K562 (cell line): ENCODE measurements at regions not wholly inside any gene's neighbourhood (a gene's known extent, or its start where the extent isn't known, plus 50 kb on each side); places are given as distances from the start of the nearest gene placed in this dataset.

ENCODE experiments used
- ATAC-seq: fragments of 200-7000 bp; cut with Tn5 transposase; 3 replicates; pipeline ENCODE4 v1.9.1; 2020; ENCODE audit warnings: moderate library complexity
- BruUV-seq: library from RNA; stranded (reverse); fragments of 400-500 nt; replicated peaks from 2 replicates; lab custom pipeline; 2021; lab: Mats Ljungman, UMichigan
- CTCF ChIA-PET: fragments of 300-600 bp; formaldehyde crosslinking; extraction: SDS; loops from one replicate; lab custom pipeline; 2021; ENCODE audit warnings: low intra/inter-chr PET ratio; lab: Yijun Ruan, JAX
- POLR2A ChIA-PET: fragments of 300-600, 350-650 bp; sonication (Branson Sonifier 250); formaldehyde crosslinking; extraction: SDS; loops from one replicate; lab custom pipeline; 2021; ENCODE audit warnings: antibody characterized with exemption, inconsistent platforms; lab: Yijun Ruan, JAX
- DNase-seq, 4 experiments: peaks; one replicate each; pipeline versions ENCODE4 v3.0.0 to v3.0.0-alpha.2; 2011 to 2018; ENCODE audit warnings: low spot score in 3 of 4, mixed read lengths in 3 of 4; ENCODE audit errors: extremely low read depth in 1 of 4
- FAIRE-seq: peaks from 2 replicates; lab custom pipeline; 2011; peaks lifted over from hg19 to GRCh38; lab: Jason Lieb, UNC
- H2AFZ ChIP-seq: 2 replicates; pipeline ENCODE4 v1.6.0; 2011; ENCODE audit warnings: low read depth, low read length, control low read depth, inconsistent platforms
- H3K27ac ChIP-seq: fragments of 200-600 bp; 3 replicates; pipeline ENCODE4 v1.8.0; 2011; ENCODE audit warnings: low read depth, mild to moderate bottlenecking, control low read depth, inconsistent platforms, low read length, moderate library complexity, mixed read lengths; ENCODE audit errors: extremely low read depth
- H3K27me3 ChIP-seq, 2 experiments: fragments of 300-600 bp in 1 of 2; 2 replicates in 1 of 2; 3 replicates in 1 of 2; pipeline versions ENCODE4 v1.6.0 to v1.8.0; 2011; ENCODE audit warnings: inconsistent platforms in 2 of 2, low read length in 2 of 2, mild to moderate bottlenecking in 1 of 2, mixed read lengths in 1 of 2, moderate library complexity in 1 of 2; ENCODE audit not compliant: control insufficient read depth in 2 of 2, insufficient read depth in 2 of 2
- H3K36me3 ChIP-seq: fragments of 300-600 bp; 3 replicates; pipeline ENCODE4 v1.8.0; 2011; ENCODE audit warnings: mild to moderate bottlenecking, low read length, inconsistent platforms; ENCODE audit not compliant: control insufficient read depth, insufficient read depth
- H3K4me1 ChIP-seq, 2 experiments: fragments of 200-600 bp in 1 of 2; replicated peaks in 1 of 2; 2 replicates in 1 of 2; 3 replicates in 1 of 2; pipeline versions ENCODE4 v1.5.1 to v1.8.0; 2011; ENCODE audit warnings: inconsistent platforms in 2 of 2, low read length in 2 of 2, mild to moderate bottlenecking in 1 of 2, mixed read lengths in 1 of 2, moderate library complexity in 1 of 2; ENCODE audit not compliant: control insufficient read depth in 2 of 2, insufficient read depth in 2 of 2
- H3K4me2 ChIP-seq: 2 replicates; pipeline ENCODE4 v1.6.1; 2011; ENCODE audit warnings: low read length, control low read depth, inconsistent platforms, mixed read lengths; ENCODE audit not compliant: insufficient read depth
- H3K4me3 ChIP-seq: fragments of 200-600 bp; sonication (generic), shearing (Covaris generic); 2 replicates; pipeline ENCODE4 v1.5.1; 2016; ENCODE audit warnings: control low read depth, inconsistent platforms
- H3K79me2 ChIP-seq: fragments of 200-600 bp; 3 replicates; pipeline ENCODE4 v1.8.0; 2011; ENCODE audit warnings: low read length, inconsistent platforms; ENCODE audit not compliant: control insufficient read depth, insufficient read depth
- H3K9ac ChIP-seq, 2 experiments: 2 replicates each; pipeline versions ENCODE4 v1.6.0 to v1.6.1; 2011; ENCODE audit warnings: low read depth in 2 of 2, low read length in 2 of 2, control low read depth in 1 of 2, inconsistent platforms in 1 of 2, mild to moderate bottlenecking in 1 of 2, mixed read lengths in 1 of 2; ENCODE audit not compliant: insufficient read depth in 1 of 2
- H3K9me1 ChIP-seq: one replicate; pipeline ENCODE4 v1.6.0; 2011; ENCODE audit warnings: inconsistent platforms, mild to moderate bottlenecking, low read length, moderate library complexity; ENCODE audit not compliant: control insufficient read depth, insufficient read depth
- H3K9me3 ChIP-seq: replicated peaks from 2 replicates; pipeline ENCODE4 v1.5.1; 2011; ENCODE audit warnings: low read depth, low read length, inconsistent platforms; ENCODE audit not compliant: control insufficient read depth, insufficient read depth
- H4K20me1 ChIP-seq: replicated peaks from 2 replicates; pipeline ENCODE4 v1.6.1; 2011; ENCODE audit warnings: low read length, inconsistent platforms, mixed read lengths; ENCODE audit not compliant: control insufficient read depth, insufficient read depth
- EHMT2 ChIP-seq: fragments of 450-650 bp; IDR thresholded peaks from 2 replicates; pipeline ENCODE4 v1.6.1; 2018; ENCODE audit warnings: antibody characterized with exemption
- HDAC8 ChIP-seq: fragments of 450-650 bp; IDR thresholded peaks from 2 replicates; pipeline ENCODE4 v1.6.1; 2016; ENCODE audit warnings: mild to moderate bottlenecking, missing genetic modification characterization, moderate library complexity, missing compliant biosample characterization
- OTX1 ChIP-seq: fragments of 450-650 bp; formaldehyde crosslinking; IDR thresholded peaks from 2 replicates; pipeline ENCODE4 v1.4.0; 2022; ENCODE audit warnings: mild to moderate bottlenecking
- POLR2A ChIP-seq: fragments of 450-650 bp; conservative IDR thresholded peaks from 2 replicates; pipeline ENCODE4 v1.6.1; 2016
- RAD51 ChIP-seq: fragments of 450-650 bp; IDR thresholded peaks from 2 replicates; pipeline ENCODE4 v1.7.1; 2016; ENCODE audit warnings: low read depth, mild to moderate bottlenecking, borderline replicate concordance
- TAF1 ChIP-seq: IDR thresholded peaks from 2 replicates; pipeline ENCODE4 v1.6.1; 2011; ENCODE audit warnings: mild to moderate bottlenecking, low read length, moderate library complexity; ENCODE audit not compliant: insufficient read depth, control insufficient read depth, severe bottlenecking; ENCODE audit errors: extremely low read depth
- TEAD1 ChIP-seq, 2 experiments: fragments of 450-650 bp in 1 of 2; sonication (generic) in 1 of 2; formaldehyde crosslinking; IDR thresholded peaks; 2 replicates each; pipeline versions ENCODE4 v1.4.0 to v1.8.0; 2020 to 2022; ENCODE audit warnings: mild to moderate bottlenecking in 2 of 2, missing genetic modification reagents in 1 of 2
- ZNF316 ChIP-seq: fragments of 450-650 bp; IDR thresholded peaks from 2 replicates; pipeline ENCODE4 v1.6.1; 2016
- WGBS: fragments of 100-300 bp; shearing (Covaris generic); methylation state at CpG from one replicate; pipeline ENCODE4 v1.1.6; 2016; ENCODE audit warnings: low coverage, mixed read lengths; ENCODE audit not compliant: insufficient coverage; ENCODE audit errors: missing lambda C conversion rate; 5-methylcytosine and 5-hydroxymethylcytosine counted together
- in situ Hi-C: fragments of 300-500 bp; cut with MboI; formaldehyde crosslinking; loops from 4 replicates; pipeline ENCODE4 v1.15.0; 2018; ENCODE audit warnings: inconsistent platforms, mixed read lengths
- intact Hi-C: fragments of 100-400 bp; cut with micrococcal nuclease; formaldehyde crosslinking; loops from 2 replicates; pipeline ENCODE4 v1.14.2; 2022
- TF ChIP-seq, protein P1 (sequence below): sonication (generic); formaldehyde crosslinking; IDR thresholded peaks from 2 replicates; pipeline ENCODE4 v1.8.0; 2022; ENCODE audit warnings: missing genetic modification reagents, mild to moderate bottlenecking, borderline replicate concordance

DNA sequence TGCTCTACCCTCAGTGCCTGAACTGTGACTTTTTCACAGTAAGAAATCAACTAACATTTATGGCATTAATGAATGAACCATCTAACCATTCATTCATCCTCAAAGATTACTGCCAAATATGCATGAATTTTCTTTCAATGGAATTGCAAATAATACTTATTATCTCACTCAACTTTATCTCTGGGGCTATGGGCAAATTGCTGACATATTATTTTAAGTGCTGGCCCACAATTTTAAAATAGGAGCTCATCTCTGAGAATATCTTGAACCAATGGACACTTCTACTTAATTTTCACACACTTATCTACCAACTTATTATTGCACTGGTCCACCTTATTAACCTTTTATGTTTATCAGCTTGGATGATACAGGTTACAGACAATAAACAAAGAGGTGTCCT is 182.8 kb downstream of the RBM43 start:
- no peak for FAIRE-seq
- no peaks in the 10 kb centered on the region for H3K9me1 ChIP-seq
- CTCF ChIA-PET = no interaction called here
- no peak for DNase-seq
- no peaks in the 10 kb centered on the region for H3K27me3 ChIP-seq
- in situ Hi-C loops = no loop called here
- TF ChIP-seq TEAD1 (CRISPR knock-in tag; IDR thresholded peaks at IDR 0.05) (no peak), POLR2A (no peak), EHMT2 (no peak), ZNF316 (peak; percentile 40; the same call in 1 of the 2 replicates)
- TF ChIP-seq, protein P1, sequence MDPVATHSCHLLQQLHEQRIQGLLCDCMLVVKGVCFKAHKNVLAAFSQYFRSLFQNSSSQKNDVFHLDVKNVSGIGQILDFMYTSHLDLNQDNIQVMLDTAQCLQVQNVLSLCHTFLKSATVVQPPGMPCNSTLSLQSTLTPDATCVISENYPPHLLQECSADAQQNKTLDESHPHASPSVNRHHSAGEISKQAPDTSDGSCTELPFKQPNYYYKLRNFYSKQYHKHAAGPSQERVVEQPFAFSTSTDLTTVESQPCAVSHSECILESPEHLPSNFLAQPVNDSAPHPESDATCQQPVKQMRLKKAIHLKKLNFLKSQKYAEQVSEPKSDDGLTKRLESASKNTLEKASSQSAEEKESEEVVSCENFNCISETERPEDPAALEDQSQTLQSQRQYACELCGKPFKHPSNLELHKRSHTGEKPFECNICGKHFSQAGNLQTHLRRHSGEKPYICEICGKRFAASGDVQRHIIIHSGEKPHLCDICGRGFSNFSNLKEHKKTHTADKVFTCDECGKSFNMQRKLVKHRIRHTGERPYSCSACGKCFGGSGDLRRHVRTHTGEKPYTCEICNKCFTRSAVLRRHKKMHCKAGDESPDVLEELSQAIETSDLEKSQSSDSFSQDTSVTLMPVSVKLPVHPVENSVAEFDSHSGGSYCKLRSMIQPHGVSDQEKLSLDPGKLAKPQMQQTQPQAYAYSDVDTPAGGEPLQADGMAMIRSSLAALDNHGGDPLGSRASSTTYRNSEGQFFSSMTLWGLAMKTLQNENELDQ (CRISPR knock-in tag) = no peak
- TF ChIP-seq, all 486 proteins: peak for 1
- POLR2A ChIA-PET = no interaction called here
- Histone ChIP-seq H3K4me3 (no peak overlapping the region), H3K9me3 (no peaks in the 10 kb centered on the region), H3K79me2 (no peaks in the 10 kb centered on the region), H3K27ac (no peak overlapping the region), H4K20me1 (no peaks in the 10 kb centered on the region), H3K9ac (no peak overlapping the region), H2AFZ (no peak overlapping the region), H3K4me1 (no peaks in the 10 kb centered on the region), H3K4me2 (no peak overlapping the region), H3K36me3 (no peaks in the 10 kb centered on the region)
- no TSS peak for BruUV-seq
- no peak for ATAC-seq
- intact Hi-C loops = no loop called here

DNA sequence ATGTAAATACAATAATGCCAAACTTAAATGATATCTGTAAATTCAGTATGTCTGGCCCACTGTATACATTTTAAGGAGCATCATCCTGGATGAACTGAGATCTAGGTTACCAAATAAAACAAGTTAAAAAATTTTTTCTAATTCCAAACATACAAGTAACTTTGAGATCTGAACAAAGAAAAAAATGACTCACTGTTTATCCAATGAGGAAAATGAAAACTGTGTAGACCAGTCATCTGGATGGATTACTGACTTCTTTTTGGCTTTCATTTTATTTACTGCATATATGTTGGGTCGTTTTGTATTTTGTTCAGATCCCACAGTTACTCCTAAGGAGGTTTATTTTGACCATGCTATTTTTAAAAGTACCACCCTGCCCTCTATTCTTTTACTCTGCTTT is 189.8 kb downstream of the RBM43 start:
- Histone ChIP-seq H3K36me3 (no peaks in the 10 kb centered on the region), H3K9ac (no peak overlapping the region), H2AFZ (no peak overlapping the region), H3K4me3 (no peak overlapping the region), H3K79me2 (no peaks in the 10 kb centered on the region), H3K27ac (no peak overlapping the region), H3K9me1 (no peaks in the 10 kb centered on the region), H3K4me2 (no peak overlapping the region), H3K4me1 (no peaks in the 10 kb centered on the region), H4K20me1 (no peaks in the 10 kb centered on the region), H3K27me3 (no peaks in the 10 kb centered on the region), H3K9me3 (no peaks in the 10 kb centered on the region)
- no peak for DNase-seq
- CTCF ChIA-PET = no interaction called here
- POLR2A ChIA-PET = no interaction called here
- 0% methylated on average over 1 of the region's 1 CpG for WGBS
- intact Hi-C loops (no loop called here), in situ Hi-C loops (no loop called here)
- BruUV-seq = no TSS peak
- TF ChIP-seq OTX1 (no peak), HDAC8 (tag) (no peak), TAF1 (no peak), RAD51 (no peak)
- no peak for ATAC-seq
- no peak for FAIRE-seq
